AG09309 (cell line): ENCODE measurements at regions not wholly inside any gene's neighbourhood (a gene's known extent, or its start where the extent isn't known, plus 50 kb on each side); places are given as distances from the start of the nearest gene placed in this dataset.

Source experiments
- DNase-seq: peaks from one replicate; pipeline ENCODE4 v3.0.0-alpha.2; 2010; ENCODE audit warnings: low read depth
- H3K4me3 ChIP-seq: 2 replicates; pipeline ENCODE4 v1.5.1; 2011; ENCODE audit warnings: mild to moderate bottlenecking, low read depth, low read length, moderate library complexity; ENCODE audit not compliant: control insufficient read depth
- TF ChIP-seq, protein P1 (sequence below): IDR thresholded peaks from 2 replicates; pipeline ENCODE4 v1.5.1; 2011; ENCODE audit warnings: mild to moderate bottlenecking, low read depth, low read length, inconsistent platforms; ENCODE audit not compliant: insufficient read depth, control insufficient read depth; ENCODE audit errors: missing control alignments

DNA sequence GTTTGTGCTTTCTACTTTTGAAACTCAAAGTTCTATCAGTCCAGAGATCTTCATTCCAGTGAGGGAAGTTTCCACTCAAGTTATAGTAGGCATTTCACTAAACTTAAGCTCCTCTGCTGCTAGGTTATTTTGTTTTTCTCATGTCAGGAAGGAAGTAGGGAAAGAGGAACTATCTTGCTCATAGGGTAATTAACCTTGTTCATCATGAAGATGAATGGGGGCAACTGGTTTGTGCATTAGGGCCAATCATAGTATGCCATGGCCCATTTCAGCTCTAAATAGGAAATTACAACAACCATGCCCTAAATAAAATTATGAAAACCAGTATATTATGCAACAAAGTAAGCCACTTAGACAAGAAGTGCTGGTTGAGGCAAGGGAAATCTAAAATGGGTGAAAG is 804.7 kb upstream of the NDST4 start:
- no peak for DNase-seq
- TF ChIP-seq, protein P1, sequence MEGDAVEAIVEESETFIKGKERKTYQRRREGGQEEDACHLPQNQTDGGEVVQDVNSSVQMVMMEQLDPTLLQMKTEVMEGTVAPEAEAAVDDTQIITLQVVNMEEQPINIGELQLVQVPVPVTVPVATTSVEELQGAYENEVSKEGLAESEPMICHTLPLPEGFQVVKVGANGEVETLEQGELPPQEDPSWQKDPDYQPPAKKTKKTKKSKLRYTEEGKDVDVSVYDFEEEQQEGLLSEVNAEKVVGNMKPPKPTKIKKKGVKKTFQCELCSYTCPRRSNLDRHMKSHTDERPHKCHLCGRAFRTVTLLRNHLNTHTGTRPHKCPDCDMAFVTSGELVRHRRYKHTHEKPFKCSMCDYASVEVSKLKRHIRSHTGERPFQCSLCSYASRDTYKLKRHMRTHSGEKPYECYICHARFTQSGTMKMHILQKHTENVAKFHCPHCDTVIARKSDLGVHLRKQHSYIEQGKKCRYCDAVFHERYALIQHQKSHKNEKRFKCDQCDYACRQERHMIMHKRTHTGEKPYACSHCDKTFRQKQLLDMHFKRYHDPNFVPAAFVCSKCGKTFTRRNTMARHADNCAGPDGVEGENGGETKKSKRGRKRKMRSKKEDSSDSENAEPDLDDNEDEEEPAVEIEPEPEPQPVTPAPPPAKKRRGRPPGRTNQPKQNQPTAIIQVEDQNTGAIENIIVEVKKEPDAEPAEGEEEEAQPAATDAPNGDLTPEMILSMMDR, result no peak

DNA sequence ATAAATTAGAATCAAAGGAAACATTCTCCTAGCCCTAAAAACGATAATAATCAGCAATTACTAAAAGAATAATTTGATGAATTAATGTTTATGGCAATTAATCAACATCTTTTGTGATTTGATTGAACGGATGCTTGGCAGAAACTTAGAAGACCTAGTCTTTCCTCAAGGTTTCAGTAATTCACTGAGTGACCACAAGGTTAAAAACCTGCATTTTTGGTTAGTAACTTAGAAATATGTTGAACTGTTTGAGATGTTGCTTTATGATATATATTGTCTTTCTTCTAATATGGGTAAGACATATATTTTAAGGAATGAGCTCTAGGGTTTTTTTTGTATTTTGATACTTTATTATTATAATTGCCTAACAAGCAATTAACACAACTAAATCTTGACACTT is 793.0 kb upstream of the NDST4 start:
- no peak for DNase-seq
- TF ChIP-seq, protein P1, result no peak
- H3K4me3 ChIP-seq, result no peak overlapping the region

More for the DNA sequence above, 804.7 kb upstream of the NDST4 start:
- H3K4me3 ChIP-seq, result no peak overlapping the region

DNA sequence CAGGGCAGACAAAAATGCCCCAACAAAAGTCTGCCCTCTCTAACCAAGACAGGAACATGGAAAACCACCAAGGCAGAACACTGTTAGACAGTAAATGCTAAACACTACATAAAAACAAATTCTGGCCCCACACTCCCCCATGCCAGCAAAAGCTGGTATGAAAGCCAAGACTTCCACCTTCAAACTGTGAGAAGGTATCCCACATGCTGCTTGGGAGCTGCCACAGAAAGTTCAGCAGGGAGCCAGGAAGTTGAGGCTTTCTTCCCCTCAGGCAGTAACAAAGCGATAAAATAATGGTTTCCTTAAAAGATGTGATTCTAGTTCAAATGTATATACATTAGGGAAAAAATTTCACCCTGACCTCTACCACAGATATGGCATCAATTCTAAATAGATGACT is 770.4 kb upstream of the NDST4 start:
- H3K4me3 ChIP-seq, result no peak overlapping the region
- DNase-seq, result no peak
- TF ChIP-seq, protein P1, result no peak

DNA sequence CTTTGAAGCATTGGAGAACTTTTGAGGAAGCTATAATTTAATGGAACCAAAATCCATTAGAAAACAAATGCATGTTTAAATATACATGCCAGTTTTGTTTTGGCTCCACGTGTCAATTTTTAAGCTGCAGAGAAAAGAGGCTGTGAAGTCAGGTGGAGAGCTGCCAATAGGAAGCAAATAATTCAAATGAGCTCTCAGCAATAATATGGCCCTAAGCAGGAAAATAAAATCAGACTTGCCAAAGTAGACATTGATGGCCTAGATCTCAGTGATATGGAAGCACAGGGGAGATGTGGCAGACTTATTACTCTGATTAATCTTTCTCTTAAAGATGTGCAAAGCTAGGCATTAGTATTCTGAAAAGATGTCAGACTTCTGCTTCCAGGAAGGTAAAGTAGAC is 769.8 kb upstream of the NDST4 start:
- TF ChIP-seq, protein P1, result no peak
- no peak for DNase-seq
- H3K4me3 ChIP-seq, result no peak overlapping the region

DNA sequence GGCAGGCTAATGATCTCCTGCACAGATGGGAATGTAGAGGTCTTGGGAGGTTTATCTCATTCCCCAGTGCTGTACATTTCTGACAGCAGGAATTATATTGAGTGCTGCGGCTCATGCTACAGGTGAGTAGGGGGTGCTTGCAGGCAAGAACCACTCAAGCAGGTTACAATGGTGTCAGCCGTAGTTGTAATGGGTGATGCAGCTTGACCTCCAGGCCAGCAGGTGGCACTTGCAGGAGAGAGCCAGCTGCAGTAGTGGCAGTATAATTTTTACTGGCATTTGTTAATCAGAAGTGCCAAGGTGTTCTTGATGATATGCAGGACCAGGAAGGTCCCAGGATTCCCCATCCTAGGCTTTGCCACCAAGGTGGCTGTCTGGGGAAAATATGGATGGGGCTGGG is 759.6 kb upstream of the NDST4 start:
- DNase-seq, result no peak
- no peak overlapping the region for H3K4me3 ChIP-seq
- TF ChIP-seq, protein P1, result no peak

DNA sequence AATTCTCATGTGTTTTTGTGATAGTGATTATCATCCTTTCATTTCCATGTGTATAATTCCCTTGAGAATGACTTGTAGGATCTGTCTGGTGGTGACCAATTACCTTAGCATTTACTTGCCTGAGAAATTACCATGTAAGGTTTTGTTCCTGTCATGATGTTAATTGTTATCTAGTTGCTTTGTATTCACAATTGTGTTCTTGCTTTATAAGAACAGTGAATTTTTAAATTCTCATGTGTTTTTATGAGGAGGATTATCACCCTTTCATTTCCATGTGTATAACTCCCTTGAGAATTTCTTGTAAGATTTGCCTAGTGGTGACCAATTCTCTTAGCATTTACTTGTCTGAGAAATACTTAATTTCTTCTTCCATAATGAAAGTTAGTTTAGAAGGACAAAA is 758.2 kb upstream of the NDST4 start:
- DNase-seq, result no peak
- H3K4me3 ChIP-seq, result no peak overlapping the region
- TF ChIP-seq, protein P1, result no peak

DNA sequence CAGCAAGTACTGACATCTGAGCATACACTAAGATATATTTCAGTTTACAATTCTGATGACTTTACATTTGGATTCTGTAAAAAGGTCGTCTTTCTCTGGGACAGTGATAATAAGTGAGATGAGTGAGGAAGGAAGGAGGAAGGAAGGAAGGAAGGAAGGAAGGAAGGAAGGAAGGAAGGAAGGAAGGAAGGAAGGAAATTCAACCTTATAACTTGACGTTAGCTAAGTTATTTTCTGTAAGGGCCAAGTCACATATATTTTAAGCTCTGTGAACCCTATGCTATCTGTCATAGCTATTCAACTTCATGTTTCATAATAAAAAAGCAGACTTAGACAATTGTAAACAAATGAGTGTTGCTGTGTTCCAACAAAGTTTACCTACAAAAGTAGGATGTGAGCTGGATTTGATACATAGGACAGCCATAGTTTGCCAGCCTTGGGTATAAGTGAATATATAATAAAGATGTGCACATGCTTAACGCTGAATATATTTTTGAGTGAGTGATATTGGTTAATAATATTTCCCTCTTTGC is 753.0 kb upstream of the NDST4 start:
- TF ChIP-seq, protein P1, result no peak
- no peak overlapping the region for H3K4me3 ChIP-seq
- no peak for DNase-seq
